ENCODE measurements at regions not wholly inside any gene's neighbourhood (a gene's known extent, or its start where the extent isn't known, plus 50 kb on each side); places are given as distances from the start of the nearest gene placed in this dataset.
A peak's percentile ranks its signal among the peaks of the same experiment; 100 is the strongest.
"Not testable (repeated sequence)": the region's sequence is repeated elsewhere in the genome, so short reads cannot be mapped to it uniquely, and the experiment has no call there.

DNA sequence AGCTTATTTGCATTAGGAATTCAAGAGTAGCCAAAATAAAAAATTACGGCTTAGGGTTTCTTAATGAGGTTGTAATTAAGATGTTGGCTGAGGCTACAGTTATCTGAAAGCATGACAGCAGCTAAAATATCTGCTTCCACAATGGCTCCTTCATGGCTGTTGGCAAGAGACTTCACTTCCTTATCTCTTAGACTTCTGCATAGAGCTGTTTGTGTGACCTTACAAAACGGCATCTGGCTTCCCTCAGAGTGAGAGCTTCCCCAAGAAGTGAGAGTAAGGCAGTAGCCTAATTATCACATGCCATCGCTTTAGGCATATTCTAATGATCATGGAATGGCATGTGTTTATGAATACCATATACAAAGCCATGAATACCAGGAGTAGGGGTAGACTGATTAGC, 57.6 kb downstream of the CCDC59 start:
- TF ChIP-seq, protein P1, sequence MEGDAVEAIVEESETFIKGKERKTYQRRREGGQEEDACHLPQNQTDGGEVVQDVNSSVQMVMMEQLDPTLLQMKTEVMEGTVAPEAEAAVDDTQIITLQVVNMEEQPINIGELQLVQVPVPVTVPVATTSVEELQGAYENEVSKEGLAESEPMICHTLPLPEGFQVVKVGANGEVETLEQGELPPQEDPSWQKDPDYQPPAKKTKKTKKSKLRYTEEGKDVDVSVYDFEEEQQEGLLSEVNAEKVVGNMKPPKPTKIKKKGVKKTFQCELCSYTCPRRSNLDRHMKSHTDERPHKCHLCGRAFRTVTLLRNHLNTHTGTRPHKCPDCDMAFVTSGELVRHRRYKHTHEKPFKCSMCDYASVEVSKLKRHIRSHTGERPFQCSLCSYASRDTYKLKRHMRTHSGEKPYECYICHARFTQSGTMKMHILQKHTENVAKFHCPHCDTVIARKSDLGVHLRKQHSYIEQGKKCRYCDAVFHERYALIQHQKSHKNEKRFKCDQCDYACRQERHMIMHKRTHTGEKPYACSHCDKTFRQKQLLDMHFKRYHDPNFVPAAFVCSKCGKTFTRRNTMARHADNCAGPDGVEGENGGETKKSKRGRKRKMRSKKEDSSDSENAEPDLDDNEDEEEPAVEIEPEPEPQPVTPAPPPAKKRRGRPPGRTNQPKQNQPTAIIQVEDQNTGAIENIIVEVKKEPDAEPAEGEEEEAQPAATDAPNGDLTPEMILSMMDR (conservative IDR thresholded peaks at IDR 0.05; ENCODE audit: low read depth, low read length): no peak

DNA sequence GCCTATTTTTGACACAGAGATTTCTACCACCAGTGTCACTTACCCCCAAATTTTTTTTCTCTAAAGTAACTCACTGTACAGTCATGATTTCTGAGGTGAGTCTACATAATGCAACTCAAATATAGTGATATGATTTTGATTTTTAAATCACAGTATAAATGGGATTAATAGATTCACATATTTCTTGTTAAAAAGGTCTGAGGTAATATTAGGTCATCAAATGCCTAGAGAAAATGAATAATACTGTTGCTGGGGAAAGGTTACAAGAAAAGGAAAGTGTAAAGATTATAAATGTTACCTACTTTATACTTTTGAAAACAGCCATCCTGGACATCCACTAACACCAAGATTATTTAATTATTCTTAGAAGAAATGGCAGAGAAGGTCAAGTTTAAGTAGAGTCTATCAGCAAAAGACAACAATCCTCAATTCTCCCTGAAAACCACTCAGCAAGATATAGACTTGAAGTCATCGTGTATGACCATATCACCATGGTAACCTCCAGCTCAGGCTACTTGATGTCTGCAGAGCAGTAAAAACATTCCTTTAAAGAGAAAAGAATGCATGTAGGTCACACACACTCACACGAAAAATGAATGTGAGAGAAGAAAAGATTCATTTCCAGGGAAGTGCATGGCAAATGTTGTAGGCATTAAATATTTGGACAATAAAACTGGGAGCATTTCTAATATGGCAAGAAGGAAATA, 58.7 kb downstream of the CCDC59 start:
- peak; percentile 73 for DNase-seq (ENCODE audit: low read depth)
- TF ChIP-seq, protein P1 (conservative IDR thresholded peaks at IDR 0.05; ENCODE audit: low read depth, low read length): no peak
- H3K4me3 ChIP-seq (ENCODE audit: low read depth, low read length): no peak overlapping the region

More for the DNA sequence above, 57.6 kb downstream of the CCDC59 start:
- no peak overlapping the region for H3K4me3 ChIP-seq (ENCODE audit: low read depth, low read length)
- DNase-seq (ENCODE audit: low read depth): peak; percentile 1

DNA sequence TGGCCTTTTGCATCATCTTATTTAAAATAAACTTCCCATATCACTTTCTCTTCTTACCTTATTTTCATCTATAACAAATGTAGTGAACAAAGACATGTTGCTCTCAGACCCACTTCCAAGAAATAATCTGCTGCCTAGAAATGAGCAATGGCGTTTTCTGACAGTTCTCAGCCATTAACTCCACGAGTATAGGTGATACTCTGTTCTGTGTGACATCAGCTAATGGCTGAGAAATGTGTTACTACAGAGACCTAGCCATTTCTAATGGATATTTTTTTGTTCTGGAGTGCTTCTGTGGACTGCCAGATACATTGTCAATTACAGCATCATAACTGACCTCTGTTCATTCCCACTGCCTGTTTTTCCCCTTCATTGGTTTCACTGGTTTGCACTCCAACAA, 67.8 kb downstream of the CCDC59 start:
- no peak for DNase-seq (ENCODE audit: low read depth)
- TF ChIP-seq, protein P1 (conservative IDR thresholded peaks at IDR 0.05; ENCODE audit: low read depth, low read length): no peak
- H3K4me3 ChIP-seq (ENCODE audit: low read depth, low read length): no peak overlapping the region

DNA sequence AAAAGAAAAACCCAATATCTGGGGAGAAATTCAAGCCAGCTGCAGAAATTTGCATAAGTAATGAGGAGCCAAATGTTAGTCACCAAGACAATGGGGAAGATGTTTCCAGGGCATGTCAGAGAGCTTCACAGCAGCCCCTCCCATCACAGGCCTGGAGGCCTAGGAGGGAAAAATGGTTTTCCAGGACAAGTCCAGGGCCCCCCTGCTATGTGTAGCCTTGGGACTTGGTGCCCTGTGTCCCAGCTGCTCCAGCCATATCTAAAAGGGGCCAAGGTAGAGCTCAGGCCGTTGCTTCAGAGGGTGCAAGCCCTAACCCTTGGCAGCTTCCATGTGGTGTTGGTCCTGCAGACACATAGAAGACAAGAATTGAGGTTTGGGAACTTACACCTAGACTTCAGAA, 76.9 kb downstream of the CCDC59 start:
- not testable (repeated sequence) for DNase-seq (ENCODE audit: low read depth); H3K4me3 ChIP-seq (ENCODE audit: low read depth, low read length)

DNA sequence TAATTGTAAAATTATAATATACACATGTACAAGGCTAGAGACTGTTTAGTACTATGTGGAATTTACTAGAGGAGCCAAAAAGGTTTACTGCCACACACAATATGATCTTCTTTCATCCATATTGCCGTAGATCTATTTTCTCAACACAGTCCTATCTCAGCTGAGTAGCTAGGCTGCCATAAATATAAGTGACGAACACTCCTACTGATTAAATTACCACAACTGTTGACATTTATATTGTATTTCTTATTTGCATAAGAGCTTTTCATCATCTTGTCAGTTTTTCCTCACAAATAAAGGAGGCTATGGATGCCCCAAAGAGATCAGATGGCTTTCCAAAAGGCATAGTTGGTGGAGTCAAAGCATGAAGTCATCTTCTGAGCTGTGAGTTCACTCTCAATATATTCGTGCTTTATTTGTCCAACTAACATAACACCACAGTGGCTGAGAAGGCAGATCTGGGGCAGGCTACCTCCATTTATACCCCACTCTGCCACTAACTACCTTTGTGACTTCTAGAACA, 78.6 kb downstream of the CCDC59 start:
- DNase-seq (ENCODE audit: low read depth): no peak
- no peak overlapping the region for H3K4me3 ChIP-seq (ENCODE audit: low read depth, low read length)
- TF ChIP-seq, protein P1 (conservative IDR thresholded peaks at IDR 0.05; ENCODE audit: low read depth, low read length): no peak

DNA sequence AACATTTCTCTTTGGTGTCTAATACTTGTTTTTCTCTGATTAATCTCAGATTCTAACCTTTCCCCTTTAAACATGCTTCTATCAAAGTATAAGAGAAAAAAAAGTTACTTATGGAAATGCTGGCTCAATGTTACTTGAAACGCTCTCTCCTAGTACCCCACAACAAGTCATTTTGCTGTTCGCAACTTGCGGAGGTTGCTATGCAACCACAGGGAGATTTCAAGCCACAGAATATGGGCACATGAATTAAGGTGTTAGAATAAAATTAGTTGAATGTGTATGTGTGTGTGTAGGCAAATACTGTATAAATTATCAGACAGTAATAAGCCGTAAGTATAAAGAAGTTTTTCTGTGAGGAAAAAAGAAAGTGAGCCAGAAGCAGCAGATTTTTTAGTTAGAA, 80.6 kb downstream of the CCDC59 start:
- H3K4me3 ChIP-seq (ENCODE audit: low read depth, low read length): no peak overlapping the region
- TF ChIP-seq, protein P1 (conservative IDR thresholded peaks at IDR 0.05; ENCODE audit: low read depth, low read length): no peak

DNA sequence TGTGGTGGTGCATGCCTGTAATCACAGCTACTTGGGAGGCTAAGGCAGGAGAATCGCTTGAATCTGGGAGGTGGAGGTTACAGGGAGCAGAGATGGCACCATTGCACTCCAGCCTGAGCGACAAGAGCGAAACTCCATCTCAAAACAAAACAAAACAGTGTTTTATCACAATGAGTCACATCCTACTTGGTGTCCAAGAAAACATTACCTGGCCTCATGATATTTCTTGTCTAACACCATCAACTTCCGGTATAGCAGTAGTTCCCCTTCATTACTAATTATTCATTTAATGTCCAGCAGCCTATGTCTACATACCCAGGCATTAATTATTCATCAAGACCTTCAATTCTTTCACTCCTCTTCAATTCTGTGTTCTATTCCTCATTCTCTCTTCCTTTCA, 115.5 kb downstream of the CCDC59 start:
- TF ChIP-seq, protein P1 (conservative IDR thresholded peaks at IDR 0.05; ENCODE audit: low read depth, low read length): no peak
- H3K4me3 ChIP-seq (ENCODE audit: low read depth, low read length): no peak overlapping the region
- no peak for DNase-seq (ENCODE audit: low read depth)

More for the DNA sequence above, 80.6 kb downstream of the CCDC59 start:
- no peak for DNase-seq (ENCODE audit: low read depth)

All from choroid plexus epithelial cell (primary cell).